GM18867 (cell line): ENCODE measurements at regions not wholly inside any gene's neighbourhood (a gene's known extent, or its start where the extent isn't known, plus 50 kb on each side); places are given as distances from the start of the nearest gene placed in this dataset.
"Not testable (repeated sequence)": the region's sequence is repeated elsewhere in the genome, so short reads cannot be mapped to it uniquely, and the experiment has no call there.

Experiments
- ATAC-seq: cut with Tn5 transposase; IDR thresholded peaks from one replicate; pipeline ENCODE4 v1.9.1; 2021; ENCODE audit warnings: mild to moderate bottlenecking, moderate library complexity; ENCODE audit not compliant: unreplicated experiment

DNA sequence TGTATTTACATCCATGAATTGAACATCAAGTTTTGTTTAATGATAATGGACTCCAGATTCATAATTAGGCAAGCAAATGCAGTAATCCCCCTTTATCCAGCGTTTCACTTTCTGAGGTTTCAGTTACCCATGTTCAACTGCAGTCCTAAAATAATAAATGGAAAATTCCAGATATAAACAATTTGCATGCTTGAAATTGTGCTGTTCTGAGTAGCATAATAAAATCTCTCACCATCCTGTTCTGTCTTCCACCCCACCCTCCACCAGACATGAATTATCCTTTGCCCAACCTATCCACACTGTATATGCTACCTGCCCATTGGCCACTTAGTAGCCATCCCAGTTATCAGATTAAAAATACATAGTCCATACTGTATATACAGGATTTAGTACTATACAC lies 224.5 kb upstream of the CHAC2 start:
- no peak for ATAC-seq

DNA sequence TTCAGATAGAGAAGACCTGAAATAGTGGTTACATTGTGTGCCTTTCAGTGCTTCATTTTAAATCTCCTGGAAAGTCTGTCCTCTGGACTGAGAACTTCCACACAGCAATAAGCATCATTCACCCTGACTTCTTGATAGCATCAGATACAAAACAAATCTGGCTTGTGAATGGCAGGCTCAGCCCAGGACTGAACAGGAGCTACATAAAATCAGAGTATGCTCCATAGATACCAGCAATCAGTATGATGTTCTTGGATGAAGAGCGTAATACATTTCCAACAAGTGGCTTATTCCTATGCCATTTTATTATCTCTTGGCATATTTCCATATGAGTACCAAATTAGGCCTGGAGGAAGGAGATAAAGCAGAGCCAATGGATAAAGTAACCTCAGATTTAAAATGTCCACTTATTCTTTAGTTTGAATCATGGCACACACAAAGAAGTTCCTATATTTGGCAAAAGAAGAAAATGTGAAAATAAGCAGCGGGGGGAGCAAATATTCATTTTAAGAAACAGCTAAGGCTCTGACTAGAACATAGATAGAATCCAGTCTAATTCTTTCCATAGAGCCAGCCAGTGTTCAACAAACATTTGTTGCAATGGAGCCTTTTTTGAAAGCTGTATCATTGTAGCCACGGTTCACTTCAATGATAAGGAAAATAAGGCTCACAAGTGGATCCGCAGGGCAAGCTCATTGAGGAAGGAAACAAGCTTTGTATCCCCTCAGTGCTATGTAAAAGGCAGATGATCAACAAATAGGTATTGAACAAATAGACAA lies 230.8 kb upstream of the CHAC2 start:
- ATAC-seq, result no peak

DNA sequence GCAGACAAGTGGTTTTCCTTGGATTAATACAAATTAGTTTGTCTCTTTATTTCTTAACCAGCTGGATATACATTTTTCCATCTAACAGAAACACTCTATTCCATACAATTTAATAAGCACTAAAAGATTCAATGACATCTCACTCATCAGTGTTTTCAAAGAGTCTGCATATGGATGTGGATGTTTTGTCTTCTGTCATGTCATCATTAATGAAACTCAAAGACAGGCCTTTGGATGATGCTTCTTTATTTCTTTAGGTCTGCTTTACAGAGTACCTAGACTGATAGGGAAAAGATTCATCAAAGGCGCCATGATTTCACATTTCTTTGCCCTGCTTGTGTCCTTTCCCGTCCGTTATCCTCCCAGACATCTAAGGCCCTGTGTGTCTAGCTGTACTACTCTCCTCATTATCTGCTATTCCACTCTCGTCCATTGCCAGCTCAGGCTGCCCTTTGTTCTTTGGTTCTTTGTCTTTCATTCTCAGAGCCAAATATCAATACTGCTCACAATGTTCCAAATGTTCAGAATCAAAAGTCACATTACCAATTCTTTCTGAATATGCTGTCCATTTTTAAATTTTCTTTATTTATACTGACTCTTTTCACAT lies 232.3 kb upstream of the CHAC2 start:
- ATAC-seq, result no peak

DNA sequence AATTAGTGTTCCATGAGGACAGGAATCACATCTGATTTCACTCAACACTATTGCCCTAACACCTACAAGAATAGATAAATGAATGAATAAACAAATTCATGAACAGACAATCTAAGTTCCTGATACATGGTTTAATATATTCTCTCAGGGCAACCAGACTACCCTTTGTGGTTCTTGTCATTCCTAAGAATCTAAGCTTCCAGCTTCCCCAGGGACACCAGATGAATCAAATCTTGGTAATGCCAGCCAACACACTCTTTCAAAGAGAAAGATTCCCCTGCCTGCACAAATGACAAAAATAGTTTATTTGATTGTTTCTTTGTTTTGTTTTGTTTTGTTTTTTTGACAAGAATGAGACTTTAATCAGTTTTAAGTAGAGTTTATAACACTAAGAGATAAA lies 237.5 kb upstream of the CHAC2 start:
- ATAC-seq, result no peak

- no peak for ATAC-seq
Observed at GRCh38 chr2:53527056-53527455, 240.5 kb upstream of the CHAC2 start.

DNA sequence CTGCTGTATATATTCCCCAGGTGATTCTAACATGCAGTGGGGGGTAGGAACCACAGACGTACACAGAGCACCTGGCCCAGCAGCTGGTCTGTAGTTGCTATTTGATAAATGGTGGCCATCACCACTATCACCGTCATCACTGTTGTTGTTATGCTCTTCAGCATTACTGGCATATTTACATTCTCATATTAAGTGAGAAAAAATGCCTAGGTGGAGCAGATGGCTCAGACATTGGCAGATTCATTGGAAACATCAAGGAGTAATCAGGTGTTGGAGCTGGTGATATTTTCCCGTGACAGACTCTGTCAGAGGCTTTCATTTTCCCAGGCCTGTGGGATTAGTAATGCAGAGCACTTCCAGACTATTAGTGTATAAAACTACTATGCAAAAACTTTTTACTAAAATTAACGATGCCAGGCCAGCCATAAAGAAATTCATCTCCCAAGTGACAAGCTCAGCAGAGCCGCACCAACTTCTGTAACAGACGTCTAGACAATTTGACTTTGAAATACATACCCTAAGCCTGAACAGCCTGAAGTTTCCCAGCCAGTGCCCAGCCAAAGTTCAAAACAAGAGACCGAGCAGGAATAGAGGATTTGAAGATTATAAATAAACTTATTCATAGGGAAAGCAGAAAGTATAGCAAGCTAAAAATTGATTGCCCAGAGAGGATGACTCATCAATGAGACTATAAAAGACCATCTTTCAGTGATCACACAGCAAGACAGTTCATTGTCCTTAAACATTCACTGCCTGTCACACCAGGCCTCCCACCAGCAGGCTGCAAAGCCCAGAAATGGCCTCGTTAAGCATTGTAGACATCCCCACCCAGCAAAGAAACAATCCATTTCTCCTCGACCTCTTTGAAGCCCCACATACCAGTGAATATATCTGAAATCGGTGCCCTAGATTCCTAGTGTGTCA lies 247.4 kb upstream of the CHAC2 start:
- no peak for ATAC-seq

DNA sequence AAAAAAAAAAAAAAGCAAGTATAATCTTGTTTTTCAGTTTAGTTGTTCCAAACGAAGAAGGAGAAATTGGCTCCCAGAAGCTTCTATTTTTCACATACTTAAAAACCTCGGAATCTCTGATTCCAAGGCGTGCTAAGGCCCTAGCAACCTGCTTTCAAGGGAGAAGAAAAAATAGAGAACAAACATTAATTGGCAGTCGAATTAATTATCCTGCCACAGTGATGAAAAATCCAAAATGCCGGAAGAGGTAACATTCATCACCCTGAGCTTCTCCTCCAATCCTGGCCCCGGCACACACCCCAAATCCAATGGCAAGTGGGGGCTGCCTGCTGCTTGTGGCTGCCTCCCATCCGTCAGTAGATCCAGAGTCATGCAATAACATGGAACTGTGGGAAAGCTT lies 250.2 kb upstream of the CHAC2 start:
- ATAC-seq, result no peak

DNA sequence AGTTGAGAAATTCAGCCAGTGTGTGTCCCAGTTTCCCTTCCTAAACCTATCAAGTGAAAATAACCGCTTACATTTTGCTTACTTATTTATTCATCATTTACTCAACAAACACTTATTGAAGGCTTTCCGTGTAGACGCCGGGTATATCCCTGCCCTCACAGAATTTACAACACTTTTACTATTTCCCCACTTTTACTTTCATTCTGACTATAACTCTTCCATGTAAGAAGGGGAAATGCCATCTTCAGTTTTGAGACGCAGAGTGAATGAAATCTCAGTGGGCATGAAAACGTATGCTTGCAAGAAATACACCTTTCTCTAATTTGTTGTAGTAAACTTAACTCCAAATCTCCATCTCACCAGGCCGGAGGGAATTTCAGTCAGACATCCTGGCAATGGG lies 251.0 kb upstream of the CHAC2 start:
- peak; percentile 43 for ATAC-seq

- ATAC-seq, result no peak
Observed at GRCh38 chr2:53515435-53516332, 251.9 kb upstream of the CHAC2 start.

GRCh38 chr2:53513167-53513666 lies 254.4 kb upstream of the CHAC2 start:
- no peak for ATAC-seq

GRCh38 chr2:53512071-53512826 lies 255.4 kb upstream of the CHAC2 start:
- no peak for ATAC-seq

GRCh38 chr2:53511549-53511948 lies 256.1 kb upstream of the CHAC2 start:
- no peak for ATAC-seq

DNA sequence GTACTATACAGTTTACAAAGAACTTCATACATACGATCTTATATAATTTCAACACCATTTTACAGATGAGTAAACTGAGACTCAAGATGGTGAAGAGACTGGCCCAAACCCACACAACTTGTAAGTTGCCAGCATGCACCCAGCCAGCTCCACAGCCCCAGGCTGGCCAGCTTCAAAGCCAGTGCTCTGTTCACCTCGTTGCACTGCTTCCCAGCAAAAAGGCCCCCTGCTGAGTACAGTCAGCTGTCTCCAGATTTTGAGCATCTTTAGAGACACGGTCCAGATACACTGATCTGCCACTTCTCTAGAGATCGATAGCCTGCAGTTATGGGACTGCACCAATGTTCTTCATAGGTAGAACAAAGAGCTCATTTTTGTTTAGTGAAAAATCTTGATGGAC lies 257.2 kb upstream of the CHAC2 start:
- no peak for ATAC-seq

DNA sequence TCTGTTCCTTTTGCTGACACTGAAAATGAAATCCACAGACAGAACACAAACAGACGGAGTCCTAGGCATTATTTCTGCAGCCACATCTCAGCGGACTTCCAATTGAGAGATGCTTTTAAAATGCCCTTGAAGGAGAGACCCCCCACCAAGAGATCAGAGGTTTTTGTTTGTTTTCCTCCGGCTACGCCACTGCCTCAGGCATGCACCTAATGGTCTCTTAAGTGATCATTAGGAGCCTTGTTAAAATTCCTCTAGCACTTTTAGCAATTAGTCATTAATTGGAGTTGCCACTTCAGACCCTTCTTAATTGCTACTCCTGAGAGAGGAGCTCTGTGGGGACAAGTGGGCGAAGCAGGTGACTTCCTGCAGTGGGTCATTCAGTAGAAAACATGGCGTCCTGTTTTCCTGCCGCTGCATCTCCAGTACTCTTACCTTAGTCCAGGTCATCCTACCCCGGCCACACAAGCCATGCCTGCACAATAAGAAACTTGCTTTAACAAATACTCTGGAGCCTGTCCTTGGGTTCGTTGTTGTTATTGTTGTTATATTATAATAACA lies 257.7 kb upstream of the CHAC2 start:
- no peak for ATAC-seq

DNA sequence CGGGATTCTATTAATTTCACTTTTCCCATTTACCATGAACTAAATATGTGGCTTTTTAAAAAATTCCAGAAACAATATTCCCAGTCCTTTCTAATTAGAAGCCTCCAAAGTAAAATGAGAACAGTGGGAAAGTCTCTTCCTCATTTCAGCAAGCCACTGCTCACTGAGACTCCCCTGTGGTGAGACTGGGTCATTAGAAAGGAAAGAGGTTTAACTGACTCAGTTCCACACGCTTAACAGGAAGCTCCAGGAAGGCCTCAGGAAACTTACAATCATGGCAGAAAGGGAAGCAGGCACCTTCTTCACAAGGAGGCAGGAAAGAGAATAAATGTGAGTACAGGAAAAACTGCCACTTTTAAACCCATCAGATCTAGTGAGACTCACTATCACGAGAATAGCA lies 258.9 kb upstream of the CHAC2 start:
- no peak for ATAC-seq

GRCh38 chr2:53507070-53507469 lies 260.5 kb upstream of the CHAC2 start:
- ATAC-seq, result not testable (repeated sequence)

DNA sequence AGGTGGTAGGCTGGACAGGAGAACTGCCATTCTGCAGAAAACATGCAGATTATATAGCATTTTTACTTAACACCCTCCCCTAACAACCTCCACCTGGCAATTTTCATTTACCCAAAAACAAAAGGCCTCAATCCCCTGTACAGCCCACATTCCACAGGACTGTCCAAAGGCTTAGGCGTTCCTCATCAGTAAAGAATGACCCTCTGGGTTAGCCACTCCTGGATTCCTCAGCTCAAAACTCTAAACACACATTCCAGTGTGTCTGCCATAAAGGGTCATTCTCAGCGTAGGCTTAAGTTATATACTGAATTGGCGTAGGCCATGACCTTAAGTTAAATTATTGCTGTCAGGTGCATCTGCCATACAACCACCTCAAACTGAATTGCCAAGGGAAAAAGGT lies 261.8 kb upstream of the CHAC2 start:
- no peak for ATAC-seq

- no peak for ATAC-seq
Observed at GRCh38 chr2:53504507-53504906, 263.1 kb upstream of the CHAC2 start.

GRCh38 chr2:53500181-53500580 lies 267.4 kb upstream of the CHAC2 start:
- no peak for ATAC-seq
